IMR-90 (cell line): ENCODE measurements at regions not wholly inside any gene's neighbourhood (a gene's known extent, or its start where the extent isn't known, plus 50 kb on each side); places are given as distances from the start of the nearest gene placed in this dataset.

ENCODE experiments used
- CTCF ChIP-seq: conservative IDR thresholded peaks from 2 replicates; pipeline ENCODE4 v1.5.1; 2012; ENCODE audit warnings: mild to moderate bottlenecking, low read depth, low read length, improper control_type of control experiment
- POLR2A ChIP-seq: IDR thresholded peaks from 2 replicates; pipeline ENCODE4 v1.6.1; 2012; ENCODE audit warnings: mild to moderate bottlenecking, low read depth, low read length

DNA sequence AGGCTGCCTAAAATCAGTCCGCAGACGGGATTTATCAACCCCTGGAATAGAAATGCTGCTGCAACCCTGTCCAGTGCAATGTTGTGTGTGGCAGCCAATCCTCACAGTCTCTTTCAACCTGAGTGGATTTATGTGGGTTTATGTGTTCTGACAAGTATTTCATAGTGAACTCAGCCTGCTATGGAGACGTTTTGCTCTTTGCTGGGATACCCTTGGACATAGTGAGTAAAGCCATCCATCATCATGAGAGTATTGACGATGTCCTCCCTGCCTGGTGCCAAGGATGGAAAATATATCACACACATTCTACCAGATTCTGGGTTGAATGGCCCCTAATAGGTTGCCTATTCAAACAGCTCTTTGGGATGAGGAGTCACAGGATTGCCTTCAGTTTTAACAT, 219.1 kb downstream of the SOCS6 start:
- TF ChIP-seq CTCF (no peak), POLR2A (no peak)
